Upper lobe of left lung (tissue), 4 donors: ENCODE measurements at regions not wholly inside any gene's neighbourhood (a gene's known extent, or its start where the extent isn't known, plus 50 kb on each side); places are given as distances from the start of the nearest gene placed in this dataset.

ENCODE experiments used
- CTCF ChIP-seq, 6 experiments: fragments of 450-650 bp in 4 of 6; fragments of 200-600 bp in 2 of 6; sonication (generic) in 2 of 6; IDR thresholded peaks; one replicate each; pipeline ENCODE4 v1.5.1; 2016 to 2019; ENCODE audit warnings: antibody characterized with exemption in 6 of 6
- POLR2A ChIP-seq, 4 donors: fragments of 450-650 bp; IDR thresholded peaks; one replicate each; pipeline ENCODE4 v1.5.1; 2016 to 2017; ENCODE audit warnings: antibody characterized with exemption in 4 of 4, mild to moderate bottlenecking in 2 of 4
- POLR2AphosphoS5 ChIP-seq, 2 donors: sonication (generic); formaldehyde crosslinking; IDR thresholded peaks; one replicate each; pipeline ENCODE4 v1.5.1; 2017; ENCODE audit warnings: antibody characterized with exemption in 2 of 2

GRCh38 chr6:84442208-84442607 lies 214.8 kb upstream of the CEP162 start:
- TF ChIP-seq CTCF (IDR thresholded peaks at IDR 0.05) (no peak), POLR2AphosphoS5 (IDR thresholded peaks at IDR 0.05) (no peak), POLR2A (IDR thresholded peaks at IDR 0.05) (no peak)
